ENCODE measurements at regions not wholly inside any gene's neighbourhood (a gene's known extent, or its start where the extent isn't known, plus 50 kb on each side); places are given as distances from the start of the nearest gene placed in this dataset.

GRCh38 chrX:39595977-39596376 is 501.8 kb downstream of the BCOR start:
- Histone ChIP-seq H3K4me3 (ENCODE audit: insufficient read depth, low read depth, low read length) (no peak overlapping the region), H3K36me3 (replicated peaks; ENCODE audit: control insufficient read depth, insufficient read depth, low read length) (no peaks in the 10 kb centered on the region), H3K27me3 (ENCODE audit: control insufficient read depth, insufficient read depth, low read length) (no peaks in the 10 kb centered on the region)
- no peak for DNase-seq

GRCh38 chrX:39596437-39596836 is 501.3 kb downstream of the BCOR start:
- Histone ChIP-seq H3K36me3 (replicated peaks; ENCODE audit: control insufficient read depth, insufficient read depth, low read length) (no peaks in the 10 kb centered on the region), H3K4me3 (ENCODE audit: insufficient read depth, low read depth, low read length) (no peak overlapping the region), H3K27me3 (ENCODE audit: control insufficient read depth, insufficient read depth, low read length) (no peaks in the 10 kb centered on the region)
- no peak for DNase-seq

- H3K36me3 ChIP-seq (replicated peaks; ENCODE audit: control insufficient read depth, insufficient read depth, low read length): no peaks in the 10 kb centered on the region
Observed at GRCh38 chrX:39599339-39599738, 498.4 kb downstream of the BCOR start.

GRCh38 chrX:39600222-39600621 is 497.5 kb downstream of the BCOR start:
- no peak overlapping the region for H3K4me3 ChIP-seq (ENCODE audit: insufficient read depth, low read depth, low read length)
- no peak for DNase-seq
- no peaks in the 10 kb centered on the region for H3K36me3 ChIP-seq (replicated peaks; ENCODE audit: control insufficient read depth, insufficient read depth, low read length)
- H3K27me3 ChIP-seq (ENCODE audit: control insufficient read depth, insufficient read depth, low read length): no peaks in the 10 kb centered on the region

More at GRCh38 chrX:39599339-39599738, 498.4 kb downstream of the BCOR start:
- H3K27me3 ChIP-seq (ENCODE audit: control insufficient read depth, insufficient read depth, low read length): no peaks in the 10 kb centered on the region
- no peak for DNase-seq
- no peak overlapping the region for H3K4me3 ChIP-seq (ENCODE audit: insufficient read depth, low read depth, low read length)

- H3K27me3 ChIP-seq (ENCODE audit: control insufficient read depth, insufficient read depth, low read length): no peaks in the 10 kb centered on the region
- peak; percentile 45 for DNase-seq
- H3K36me3 ChIP-seq (replicated peaks; ENCODE audit: control insufficient read depth, insufficient read depth, low read length): no peaks in the 10 kb centered on the region
- no peak overlapping the region for H3K4me3 ChIP-seq (ENCODE audit: insufficient read depth, low read depth, low read length)
Observed at GRCh38 chrX:39601231-39602177, 496.3 kb downstream of the BCOR start.

- H3K4me3 ChIP-seq (ENCODE audit: insufficient read depth, low read depth, low read length): no peak overlapping the region
- no peaks in the 10 kb centered on the region for H3K27me3 ChIP-seq (ENCODE audit: control insufficient read depth, insufficient read depth, low read length)
- no peaks in the 10 kb centered on the region for H3K36me3 ChIP-seq (replicated peaks; ENCODE audit: control insufficient read depth, insufficient read depth, low read length)
- DNase-seq: peak; percentile 41
Observed at GRCh38 chrX:39602195-39602594, 495.6 kb downstream of the BCOR start.

- Histone ChIP-seq H3K27me3 (ENCODE audit: control insufficient read depth, insufficient read depth, low read length) (no peaks in the 10 kb centered on the region), H3K4me3 (ENCODE audit: insufficient read depth, low read depth, low read length) (no peak overlapping the region), H3K36me3 (replicated peaks; ENCODE audit: control insufficient read depth, insufficient read depth, low read length) (no peaks in the 10 kb centered on the region)
- no peak for DNase-seq
Observed at GRCh38 chrX:39603230-39603629, 494.5 kb downstream of the BCOR start.

GRCh38 chrX:39605183-39605582 is 492.6 kb downstream of the BCOR start:
- no peaks in the 10 kb centered on the region for H3K36me3 ChIP-seq (replicated peaks; ENCODE audit: control insufficient read depth, insufficient read depth, low read length)
- H3K4me3 ChIP-seq (ENCODE audit: insufficient read depth, low read depth, low read length): no peak overlapping the region
- DNase-seq: peak; percentile 46
- H3K27me3 ChIP-seq (ENCODE audit: control insufficient read depth, insufficient read depth, low read length): no peaks in the 10 kb centered on the region

- Histone ChIP-seq H3K27me3 (ENCODE audit: control insufficient read depth, insufficient read depth, low read length) (no peaks in the 10 kb centered on the region), H3K4me3 (ENCODE audit: insufficient read depth, low read depth, low read length) (no peak overlapping the region), H3K36me3 (replicated peaks; ENCODE audit: control insufficient read depth, insufficient read depth, low read length) (no peaks in the 10 kb centered on the region)
- no peak for DNase-seq
Observed at GRCh38 chrX:39605866-39606265, 491.9 kb downstream of the BCOR start.

GRCh38 chrX:39609941-39610340 is 487.8 kb downstream of the BCOR start:
- DNase-seq: no peak
- no peaks in the 10 kb centered on the region for H3K36me3 ChIP-seq (replicated peaks; ENCODE audit: control insufficient read depth, insufficient read depth, low read length)
- peaks cover 3% of the 10 kb centered on the region; the same call in 1 of the 2 replicates for H3K27me3 ChIP-seq (ENCODE audit: control insufficient read depth, insufficient read depth, low read length)
- no peak overlapping the region for H3K4me3 ChIP-seq (ENCODE audit: insufficient read depth, low read depth, low read length)

- Histone ChIP-seq H3K27me3 (ENCODE audit: control insufficient read depth, insufficient read depth, low read length) (peaks cover 3% of the 10 kb centered on the region; the same call in 1 of the 2 replicates), H3K4me3 (ENCODE audit: insufficient read depth, low read depth, low read length) (no peak overlapping the region), H3K36me3 (replicated peaks; ENCODE audit: control insufficient read depth, insufficient read depth, low read length) (no peaks in the 10 kb centered on the region)
- DNase-seq: no peak
Observed at GRCh38 chrX:39611468-39611867, 486.3 kb downstream of the BCOR start.

- H3K4me3 ChIP-seq (ENCODE audit: insufficient read depth, low read depth, low read length): peak overlapping the region; percentile 41
- peak; percentile 93 for DNase-seq
- H3K36me3 ChIP-seq (replicated peaks; ENCODE audit: control insufficient read depth, insufficient read depth, low read length): no peaks in the 10 kb centered on the region
- H3K27me3 ChIP-seq (ENCODE audit: control insufficient read depth, insufficient read depth, low read length): peaks cover 3% of the 10 kb centered on the region; the same call in 1 of the 2 replicates
Observed at GRCh38 chrX:39613482-39613995, 484.2 kb downstream of the BCOR start.

GRCh38 chrX:39613997-39614679 is 483.6 kb downstream of the BCOR start:
- peak; percentile 86 for DNase-seq
- no peaks in the 10 kb centered on the region for H3K36me3 ChIP-seq (replicated peaks; ENCODE audit: control insufficient read depth, insufficient read depth, low read length)
- H3K27me3 ChIP-seq (ENCODE audit: control insufficient read depth, insufficient read depth, low read length): peaks cover 3% of the 10 kb centered on the region; the same call in 1 of the 2 replicates
- H3K4me3 ChIP-seq (ENCODE audit: insufficient read depth, low read depth, low read length): peak overlapping the region; percentile 41

- peak; percentile 39 for DNase-seq
- Histone ChIP-seq H3K27me3 (ENCODE audit: control insufficient read depth, insufficient read depth, low read length) (peaks cover 3% of the 10 kb centered on the region; the same call in 1 of the 2 replicates), H3K4me3 (ENCODE audit: insufficient read depth, low read depth, low read length) (no peak overlapping the region), H3K36me3 (replicated peaks; ENCODE audit: control insufficient read depth, insufficient read depth, low read length) (no peaks in the 10 kb centered on the region)
Observed at GRCh38 chrX:39614680-39614998, 483.1 kb downstream of the BCOR start.

Data from H7 (cell line).